ENCODE measurements at regions not wholly inside any gene's neighbourhood (a gene's known extent, or its start where the extent isn't known, plus 50 kb on each side); places are given as distances from the start of the nearest gene placed in this dataset.

DNA sequence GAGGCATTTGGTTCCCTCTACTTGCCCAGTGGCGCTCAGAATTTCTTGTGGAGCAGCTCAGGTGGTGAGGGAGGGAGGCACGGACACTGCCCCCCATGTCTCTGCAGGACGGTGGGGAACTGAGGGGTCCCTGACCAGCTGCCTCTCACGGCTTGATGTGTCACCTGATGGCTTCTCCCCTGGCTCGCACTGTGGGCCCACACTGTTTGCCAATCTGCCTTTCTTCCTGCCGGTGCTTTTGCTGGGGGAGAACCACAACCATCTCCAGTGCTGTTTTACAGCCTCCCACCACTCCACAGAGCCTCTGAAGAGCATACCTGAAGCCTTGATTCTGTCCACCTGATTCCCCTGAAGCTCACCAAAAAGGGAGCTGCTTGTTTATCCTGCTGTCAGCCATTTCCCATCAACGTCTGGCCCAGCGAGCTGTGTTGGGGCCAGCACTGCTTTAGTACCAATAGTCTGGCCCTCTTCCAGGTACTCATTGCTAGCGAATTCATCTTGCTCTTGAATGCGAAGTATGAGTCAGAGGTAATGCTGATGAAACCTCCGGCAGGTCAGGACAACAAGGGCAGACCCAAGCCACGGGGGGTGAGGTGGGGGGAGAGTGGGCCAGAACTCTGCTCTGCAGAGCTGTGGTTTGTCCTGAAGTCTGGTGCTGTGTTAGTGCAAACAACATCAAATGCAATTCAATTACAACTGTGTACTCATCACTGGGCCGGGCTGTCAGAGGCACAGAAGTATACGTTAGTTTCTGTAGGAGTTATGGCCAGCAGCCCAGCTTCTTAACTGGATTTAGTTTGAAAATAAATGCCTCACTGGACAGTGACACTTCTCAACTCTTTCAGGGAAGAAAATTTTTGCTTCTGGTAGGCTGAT lies 208.3 kb upstream of the JADE1 start (continued):
- TF ChIP-seq ARID1B (IDR thresholded peaks at IDR 0.05) = peak; percentile 87
- TF ChIP-seq CEBPB (tag; IDR thresholded peaks at IDR 0.05) = peak; percentile 82
- TF ChIP-seq NRF1 (conservative IDR thresholded peaks at IDR 0.05 in 1 of 2, IDR thresholded peaks at IDR 0.05 in 1 of 2) = 0 out of 4 replicates have a peak, but pooled peaks of 1 of the 2 experiments have one; percentile 25
- TF ChIP-seq KAT2B (IDR thresholded peaks at IDR 0.05; ENCODE audit: low read depth, low read length) = no peak
- TF ChIP-seq NCOA4 (IDR thresholded peaks at IDR 0.05; ENCODE audit: partially characterized antibody) = no peak
- peak; percentile 82 for TF ChIP-seq MEIS2 (IDR thresholded peaks at IDR 0.05; ENCODE audit: partially characterized antibody)
- TF ChIP-seq, protein P1, sequence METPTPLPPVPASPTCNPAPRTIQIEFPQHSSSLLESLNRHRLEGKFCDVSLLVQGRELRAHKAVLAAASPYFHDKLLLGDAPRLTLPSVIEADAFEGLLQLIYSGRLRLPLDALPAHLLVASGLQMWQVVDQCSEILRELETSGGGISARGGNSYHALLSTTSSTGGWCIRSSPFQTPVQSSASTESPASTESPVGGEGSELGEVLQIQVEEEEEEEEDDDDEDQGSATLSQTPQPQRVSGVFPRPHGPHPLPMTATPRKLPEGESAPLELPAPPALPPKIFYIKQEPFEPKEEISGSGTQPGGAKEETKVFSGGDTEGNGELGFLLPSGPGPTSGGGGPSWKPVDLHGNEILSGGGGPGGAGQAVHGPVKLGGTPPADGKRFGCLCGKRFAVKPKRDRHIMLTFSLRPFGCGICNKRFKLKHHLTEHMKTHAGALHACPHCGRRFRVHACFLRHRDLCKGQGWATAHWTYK (CRISPR knock-in tag; IDR thresholded peaks at IDR 0.05) = peak; percentile 20; the same call in 1 of the 2 replicates
- TF ChIP-seq, protein P2, sequence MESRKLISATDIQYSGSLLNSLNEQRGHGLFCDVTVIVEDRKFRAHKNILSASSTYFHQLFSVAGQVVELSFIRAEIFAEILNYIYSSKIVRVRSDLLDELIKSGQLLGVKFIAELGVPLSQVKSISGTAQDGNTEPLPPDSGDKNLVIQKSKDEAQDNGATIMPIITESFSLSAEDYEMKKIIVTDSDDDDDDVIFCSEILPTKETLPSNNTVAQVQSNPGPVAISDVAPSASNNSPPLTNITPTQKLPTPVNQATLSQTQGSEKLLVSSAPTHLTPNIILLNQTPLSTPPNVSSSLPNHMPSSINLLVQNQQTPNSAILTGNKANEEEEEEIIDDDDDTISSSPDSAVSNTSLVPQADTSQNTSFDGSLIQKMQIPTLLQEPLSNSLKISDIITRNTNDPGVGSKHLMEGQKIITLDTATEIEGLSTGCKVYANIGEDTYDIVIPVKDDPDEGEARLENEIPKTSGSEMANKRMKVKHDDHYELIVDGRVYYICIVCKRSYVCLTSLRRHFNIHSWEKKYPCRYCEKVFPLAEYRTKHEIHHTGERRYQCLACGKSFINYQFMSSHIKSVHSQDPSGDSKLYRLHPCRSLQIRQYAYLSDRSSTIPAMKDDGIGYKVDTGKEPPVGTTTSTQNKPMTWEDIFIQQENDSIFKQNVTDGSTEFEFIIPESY (CRISPR knock-in tag; IDR thresholded peaks at IDR 0.05) = no peak; the same call in 1 of the 2 replicates
- peak; percentile 73; the same call in 1 of the 2 replicates for TF ChIP-seq HDAC2 (IDR thresholded peaks at IDR 0.05)
- TF ChIP-seq ETS2 (tag; IDR thresholded peaks at IDR 0.05; ENCODE audit: borderline replicate concordance, poor library complexity, severe bottlenecking) = no peak
- peak; percentile 53 for TF ChIP-seq NFE2 (IDR thresholded peaks at IDR 0.05; ENCODE audit: low read depth)
- TF ChIP-seq, protein P3, sequence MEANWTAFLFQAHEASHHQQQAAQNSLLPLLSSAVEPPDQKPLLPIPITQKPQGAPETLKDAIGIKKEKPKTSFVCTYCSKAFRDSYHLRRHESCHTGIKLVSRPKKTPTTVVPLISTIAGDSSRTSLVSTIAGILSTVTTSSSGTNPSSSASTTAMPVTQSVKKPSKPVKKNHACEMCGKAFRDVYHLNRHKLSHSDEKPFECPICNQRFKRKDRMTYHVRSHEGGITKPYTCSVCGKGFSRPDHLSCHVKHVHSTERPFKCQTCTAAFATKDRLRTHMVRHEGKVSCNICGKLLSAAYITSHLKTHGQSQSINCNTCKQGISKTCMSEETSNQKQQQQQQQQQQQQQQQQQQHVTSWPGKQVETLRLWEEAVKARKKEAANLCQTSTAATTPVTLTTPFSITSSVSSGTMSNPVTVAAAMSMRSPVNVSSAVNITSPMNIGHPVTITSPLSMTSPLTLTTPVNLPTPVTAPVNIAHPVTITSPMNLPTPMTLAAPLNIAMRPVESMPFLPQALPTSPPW (CRISPR knock-in tag; IDR thresholded peaks at IDR 0.05) = peak; percentile 95
- TF ChIP-seq SMAD4 (CRISPR knock-in tag; conservative IDR thresholded peaks at IDR 0.05) = peak; percentile 80
- TF ChIP-seq TCF7 (IDR thresholded peaks at IDR 0.05; ENCODE audit: borderline replicate concordance) = no peak
- TF ChIP-seq MTA1 (IDR thresholded peaks at IDR 0.05; ENCODE audit: borderline replicate concordance) = peak; percentile 20; the same call in 1 of the 2 replicates
- peak; percentile 75; the same call in 1 of the 2 replicates for TF ChIP-seq NBN (IDR thresholded peaks at IDR 0.05; ENCODE audit: low read depth)
- TF ChIP-seq, protein P4, sequence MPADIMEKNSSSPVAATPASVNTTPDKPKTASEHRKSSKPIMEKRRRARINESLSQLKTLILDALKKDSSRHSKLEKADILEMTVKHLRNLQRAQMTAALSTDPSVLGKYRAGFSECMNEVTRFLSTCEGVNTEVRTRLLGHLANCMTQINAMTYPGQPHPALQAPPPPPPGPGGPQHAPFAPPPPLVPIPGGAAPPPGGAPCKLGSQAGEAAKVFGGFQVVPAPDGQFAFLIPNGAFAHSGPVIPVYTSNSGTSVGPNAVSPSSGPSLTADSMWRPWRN (IDR thresholded peaks at IDR 0.05; ENCODE audit: low read depth) = 0 out of 2 replicates have a peak, but pooled peaks have one; percentile 43
- TF ChIP-seq BHLHE40 (IDR thresholded peaks at IDR 0.05; ENCODE audit: low read length) = no peak
- peak in 2 of 3 experiments; percentile 22 to 70 for TF ChIP-seq YY1 (IDR thresholded peaks at IDR 0.05; ENCODE audit: borderline replicate concordance in 1 of 3, control insufficient read depth in 1 of 3, extremely low read depth in 1 of 3, insufficient read depth in 3 of 3, insufficient read length in 1 of 3, insufficient replicate concordance in 2 of 3, low read depth in 1 of 3, low read length in 2 of 3)
- TF ChIP-seq SOX6 (IDR thresholded peaks at IDR 0.05) = peak; percentile 85
- no peak for TF ChIP-seq MXI1 (IDR thresholded peaks at IDR 0.05; ENCODE audit: low read depth, low read length)
- no peak for TF ChIP-seq ZNF551 (CRISPR knock-in tag; IDR thresholded peaks at IDR 0.05)
